Neural cell (in vitro differentiated cells): ENCODE measurements at regions not wholly inside any gene's neighbourhood (a gene's known extent, or its start where the extent isn't known, plus 50 kb on each side); places are given as distances from the start of the nearest gene placed in this dataset.

Experiments used
- EP300 ChIP-seq: fragments of 450-650 bp; conservative IDR thresholded peaks from 2 replicates; pipeline ENCODE4 v1.6.1; 2014; ENCODE audit warnings: antibody characterized with exemption, mild to moderate bottlenecking, moderate library complexity; ENCODE audit not compliant: poor library complexity, severe bottlenecking
- POLR2AphosphoS5 ChIP-seq: IDR thresholded peaks from 2 replicates; pipeline ENCODE4 v1.6.1; 2012
- SMC3 ChIP-seq: fragments of 450-650 bp; conservative IDR thresholded peaks from 2 replicates; pipeline ENCODE4 v1.6.1; 2014; ENCODE audit warnings: antibody characterized with exemption, mild to moderate bottlenecking, moderate library complexity; ENCODE audit not compliant: poor library complexity
- TF ChIP-seq, protein P1 (sequence below): fragments of 450-650 bp; IDR thresholded peaks from 2 replicates; pipeline ENCODE4 v1.5.1; 2014; ENCODE audit warnings: antibody characterized with exemption, mild to moderate bottlenecking, moderate library complexity; ENCODE audit not compliant: poor library complexity, severe bottlenecking
- TF ChIP-seq, protein P2 (sequence below): IDR thresholded peaks from 2 replicates; pipeline ENCODE4 v1.6.1; 2012; ENCODE audit warnings: borderline replicate concordance

DNA sequence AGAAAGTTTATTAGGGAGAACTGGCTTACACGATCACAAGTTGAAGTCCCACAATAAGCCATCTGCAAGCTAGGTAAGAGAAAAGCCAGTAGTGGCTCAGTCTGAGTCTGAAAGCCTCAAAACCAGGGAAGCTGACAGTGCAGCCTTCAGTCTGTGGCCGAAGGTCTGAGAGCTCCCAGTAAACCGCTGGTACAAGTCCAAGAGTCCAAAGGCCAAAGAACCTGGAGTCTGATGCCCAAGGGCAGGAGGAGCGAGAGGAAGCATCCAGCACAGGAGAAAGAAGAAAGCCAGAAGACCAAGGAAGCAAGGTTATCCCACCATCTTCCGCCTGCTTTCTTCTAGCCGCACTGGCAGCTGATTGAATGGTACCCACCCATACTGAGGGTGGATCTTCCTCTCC is 97.3 kb upstream of the FBN2 start:
- TF ChIP-seq, protein P1, sequence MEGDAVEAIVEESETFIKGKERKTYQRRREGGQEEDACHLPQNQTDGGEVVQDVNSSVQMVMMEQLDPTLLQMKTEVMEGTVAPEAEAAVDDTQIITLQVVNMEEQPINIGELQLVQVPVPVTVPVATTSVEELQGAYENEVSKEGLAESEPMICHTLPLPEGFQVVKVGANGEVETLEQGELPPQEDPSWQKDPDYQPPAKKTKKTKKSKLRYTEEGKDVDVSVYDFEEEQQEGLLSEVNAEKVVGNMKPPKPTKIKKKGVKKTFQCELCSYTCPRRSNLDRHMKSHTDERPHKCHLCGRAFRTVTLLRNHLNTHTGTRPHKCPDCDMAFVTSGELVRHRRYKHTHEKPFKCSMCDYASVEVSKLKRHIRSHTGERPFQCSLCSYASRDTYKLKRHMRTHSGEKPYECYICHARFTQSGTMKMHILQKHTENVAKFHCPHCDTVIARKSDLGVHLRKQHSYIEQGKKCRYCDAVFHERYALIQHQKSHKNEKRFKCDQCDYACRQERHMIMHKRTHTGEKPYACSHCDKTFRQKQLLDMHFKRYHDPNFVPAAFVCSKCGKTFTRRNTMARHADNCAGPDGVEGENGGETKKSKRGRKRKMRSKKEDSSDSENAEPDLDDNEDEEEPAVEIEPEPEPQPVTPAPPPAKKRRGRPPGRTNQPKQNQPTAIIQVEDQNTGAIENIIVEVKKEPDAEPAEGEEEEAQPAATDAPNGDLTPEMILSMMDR, result no peak
- TF ChIP-seq POLR2AphosphoS5 (no peak), SMC3 (no peak), EP300 (no peak)
- TF ChIP-seq, protein P2, sequence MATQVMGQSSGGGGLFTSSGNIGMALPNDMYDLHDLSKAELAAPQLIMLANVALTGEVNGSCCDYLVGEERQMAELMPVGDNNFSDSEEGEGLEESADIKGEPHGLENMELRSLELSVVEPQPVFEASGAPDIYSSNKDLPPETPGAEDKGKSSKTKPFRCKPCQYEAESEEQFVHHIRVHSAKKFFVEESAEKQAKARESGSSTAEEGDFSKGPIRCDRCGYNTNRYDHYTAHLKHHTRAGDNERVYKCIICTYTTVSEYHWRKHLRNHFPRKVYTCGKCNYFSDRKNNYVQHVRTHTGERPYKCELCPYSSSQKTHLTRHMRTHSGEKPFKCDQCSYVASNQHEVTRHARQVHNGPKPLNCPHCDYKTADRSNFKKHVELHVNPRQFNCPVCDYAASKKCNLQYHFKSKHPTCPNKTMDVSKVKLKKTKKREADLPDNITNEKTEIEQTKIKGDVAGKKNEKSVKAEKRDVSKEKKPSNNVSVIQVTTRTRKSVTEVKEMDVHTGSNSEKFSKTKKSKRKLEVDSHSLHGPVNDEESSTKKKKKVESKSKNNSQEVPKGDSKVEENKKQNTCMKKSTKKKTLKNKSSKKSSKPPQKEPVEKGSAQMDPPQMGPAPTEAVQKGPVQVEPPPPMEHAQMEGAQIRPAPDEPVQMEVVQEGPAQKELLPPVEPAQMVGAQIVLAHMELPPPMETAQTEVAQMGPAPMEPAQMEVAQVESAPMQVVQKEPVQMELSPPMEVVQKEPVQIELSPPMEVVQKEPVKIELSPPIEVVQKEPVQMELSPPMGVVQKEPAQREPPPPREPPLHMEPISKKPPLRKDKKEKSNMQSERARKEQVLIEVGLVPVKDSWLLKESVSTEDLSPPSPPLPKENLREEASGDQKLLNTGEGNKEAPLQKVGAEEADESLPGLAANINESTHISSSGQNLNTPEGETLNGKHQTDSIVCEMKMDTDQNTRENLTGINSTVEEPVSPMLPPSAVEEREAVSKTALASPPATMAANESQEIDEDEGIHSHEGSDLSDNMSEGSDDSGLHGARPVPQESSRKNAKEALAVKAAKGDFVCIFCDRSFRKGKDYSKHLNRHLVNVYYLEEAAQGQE, result no peak
